BE2C (cell line): ENCODE measurements at regions not wholly inside any gene's neighbourhood (a gene's known extent, or its start where the extent isn't known, plus 50 kb on each side); places are given as distances from the start of the nearest gene placed in this dataset.

Source experiments
- DNase-seq: peaks from one replicate; pipeline ENCODE4 v3.0.0-alpha.2; 2020
- H3K27me3 ChIP-seq: fragments of 250-450 bp; sonication (Bioruptor Pico); 2 replicates; pipeline ENCODE4 v1.5.1; 2020; ENCODE audit warnings: mild to moderate bottlenecking
- H3K36me3 ChIP-seq: fragments of 250-450 bp; sonication (Bioruptor Pico); 2 replicates; pipeline ENCODE4 v1.5.1; 2020; ENCODE audit warnings: mild to moderate bottlenecking
- H3K4me1 ChIP-seq: fragments of 250-450 bp; sonication (Bioruptor Pico); 2 replicates; pipeline ENCODE4 v1.5.1; 2020
- H3K4me3 ChIP-seq: 2 replicates; pipeline ENCODE4 v1.5.1; 2011; ENCODE audit warnings: low read depth, low read length
- H3K9me3 ChIP-seq: fragments of 250-450 bp; sonication (Bioruptor Pico); 2 replicates; pipeline ENCODE4 v1.5.1; 2020
- TF ChIP-seq, protein P1 (sequence below): IDR thresholded peaks from 2 replicates; pipeline ENCODE4 v1.5.1; 2012; ENCODE audit warnings: mild to moderate bottlenecking, low read depth, low read length

DNA sequence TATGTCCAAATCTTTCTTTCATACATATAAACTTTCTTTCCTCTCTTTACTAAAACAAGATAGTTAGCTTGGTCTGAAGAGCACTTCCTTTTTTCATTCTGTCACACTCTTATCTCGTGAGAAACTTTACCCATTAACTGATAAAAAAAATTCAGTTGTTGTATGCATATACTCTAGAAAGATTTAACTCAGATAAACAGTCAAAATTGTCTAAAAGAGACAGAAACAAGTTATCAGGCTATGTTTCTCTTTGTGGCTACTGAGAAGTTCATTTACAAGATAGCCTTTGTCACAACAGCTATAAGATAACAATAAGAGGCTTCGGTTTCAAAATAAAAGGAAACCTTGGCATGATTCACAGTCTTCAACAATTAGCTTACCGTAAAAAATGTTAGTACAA lies 235.7 kb upstream of the ATP10A start:
- Histone ChIP-seq H3K36me3 (no peaks in the 10 kb centered on the region), H3K27me3 (no peaks in the 10 kb centered on the region), H3K4me1 (no peaks in the 10 kb centered on the region), H3K4me3 (no peak overlapping the region), H3K9me3 (no peaks in the 10 kb centered on the region)
- TF ChIP-seq, protein P1, sequence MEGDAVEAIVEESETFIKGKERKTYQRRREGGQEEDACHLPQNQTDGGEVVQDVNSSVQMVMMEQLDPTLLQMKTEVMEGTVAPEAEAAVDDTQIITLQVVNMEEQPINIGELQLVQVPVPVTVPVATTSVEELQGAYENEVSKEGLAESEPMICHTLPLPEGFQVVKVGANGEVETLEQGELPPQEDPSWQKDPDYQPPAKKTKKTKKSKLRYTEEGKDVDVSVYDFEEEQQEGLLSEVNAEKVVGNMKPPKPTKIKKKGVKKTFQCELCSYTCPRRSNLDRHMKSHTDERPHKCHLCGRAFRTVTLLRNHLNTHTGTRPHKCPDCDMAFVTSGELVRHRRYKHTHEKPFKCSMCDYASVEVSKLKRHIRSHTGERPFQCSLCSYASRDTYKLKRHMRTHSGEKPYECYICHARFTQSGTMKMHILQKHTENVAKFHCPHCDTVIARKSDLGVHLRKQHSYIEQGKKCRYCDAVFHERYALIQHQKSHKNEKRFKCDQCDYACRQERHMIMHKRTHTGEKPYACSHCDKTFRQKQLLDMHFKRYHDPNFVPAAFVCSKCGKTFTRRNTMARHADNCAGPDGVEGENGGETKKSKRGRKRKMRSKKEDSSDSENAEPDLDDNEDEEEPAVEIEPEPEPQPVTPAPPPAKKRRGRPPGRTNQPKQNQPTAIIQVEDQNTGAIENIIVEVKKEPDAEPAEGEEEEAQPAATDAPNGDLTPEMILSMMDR: no peak
- DNase-seq: no peak

DNA sequence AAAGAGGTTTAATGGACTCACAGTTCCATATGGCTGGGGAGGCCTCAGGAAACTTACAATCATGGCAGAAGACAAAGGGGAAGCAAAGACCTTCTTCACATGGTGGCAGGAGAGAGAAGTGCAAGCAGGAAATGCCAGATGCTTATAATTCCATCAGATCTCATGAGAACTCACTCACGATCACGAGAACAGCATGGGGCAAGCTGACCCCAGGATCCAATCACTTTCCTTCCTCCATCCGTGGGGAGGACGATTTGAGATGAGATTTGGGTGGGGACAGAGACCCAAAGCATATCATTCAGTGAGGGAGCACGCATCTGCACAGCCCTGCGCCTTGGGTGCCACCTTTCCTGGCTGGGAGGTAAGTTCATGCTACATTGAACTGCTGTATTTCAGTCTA lies 234.1 kb upstream of the ATP10A start:
- Histone ChIP-seq H3K9me3 (no peaks in the 10 kb centered on the region), H3K36me3 (no peaks in the 10 kb centered on the region), H3K4me1 (no peaks in the 10 kb centered on the region), H3K27me3 (no peaks in the 10 kb centered on the region), H3K4me3 (no peak overlapping the region)
- TF ChIP-seq, protein P1: no peak
- DNase-seq: no peak

DNA sequence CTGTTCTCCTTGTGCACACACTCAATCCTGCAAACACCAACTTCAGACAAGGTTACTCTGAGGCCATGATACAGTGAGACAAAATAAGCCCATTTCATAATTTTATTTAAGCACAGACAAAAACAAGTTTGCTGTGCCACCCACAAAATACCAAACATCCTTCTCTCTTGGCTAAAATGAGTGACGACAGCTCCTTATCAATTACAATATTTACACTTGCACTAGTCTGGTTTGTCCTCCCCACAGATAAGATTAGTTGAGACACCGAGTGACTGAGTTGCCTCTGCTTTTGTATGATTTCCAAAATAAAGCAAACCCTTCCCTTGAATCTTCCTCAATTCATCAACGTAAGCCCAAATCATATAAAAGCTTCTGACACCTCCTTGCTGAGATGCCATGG lies 233.5 kb upstream of the ATP10A start:
- TF ChIP-seq, protein P1: no peak
- Histone ChIP-seq H3K4me1 (no peaks in the 10 kb centered on the region), H3K36me3 (no peaks in the 10 kb centered on the region), H3K9me3 (no peaks in the 10 kb centered on the region), H3K27me3 (no peaks in the 10 kb centered on the region), H3K4me3 (no peak overlapping the region)
- no peak for DNase-seq

DNA sequence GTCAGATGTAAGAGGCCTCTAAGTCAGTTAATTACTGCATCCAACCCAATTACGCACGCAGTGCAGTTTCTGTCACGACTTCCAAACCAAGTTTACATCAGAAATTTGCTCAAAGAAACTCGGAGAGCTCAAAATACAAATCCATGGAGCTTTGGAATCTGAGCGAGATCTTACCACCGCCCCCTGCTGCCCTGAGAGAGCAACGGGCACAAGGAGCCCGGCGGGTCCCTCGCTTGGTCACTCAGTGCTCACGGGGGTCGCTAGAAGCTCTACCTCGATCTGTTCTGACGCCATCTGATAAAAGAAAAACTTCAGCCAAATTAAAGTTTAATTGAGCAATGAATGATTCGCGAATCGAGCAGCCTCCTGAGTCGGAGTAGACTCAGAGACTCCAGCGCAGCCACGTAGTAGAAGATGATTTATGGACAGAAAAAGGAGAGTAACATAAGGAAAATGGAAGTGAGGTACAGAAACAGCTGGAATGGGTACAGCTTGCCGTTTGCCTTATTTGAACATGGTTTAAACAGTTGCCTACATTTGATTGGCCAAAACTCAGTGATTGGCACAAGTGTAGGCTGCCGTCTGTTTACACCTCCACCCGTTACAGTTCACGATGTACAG lies 232.7 kb upstream of the ATP10A start:
- Histone ChIP-seq H3K27me3 (no peaks in the 10 kb centered on the region), H3K4me3 (no peak overlapping the region), H3K4me1 (no peaks in the 10 kb centered on the region), H3K9me3 (no peaks in the 10 kb centered on the region), H3K36me3 (no peaks in the 10 kb centered on the region)
- DNase-seq: peak; percentile 44
- TF ChIP-seq, protein P1: peak; percentile 67

DNA sequence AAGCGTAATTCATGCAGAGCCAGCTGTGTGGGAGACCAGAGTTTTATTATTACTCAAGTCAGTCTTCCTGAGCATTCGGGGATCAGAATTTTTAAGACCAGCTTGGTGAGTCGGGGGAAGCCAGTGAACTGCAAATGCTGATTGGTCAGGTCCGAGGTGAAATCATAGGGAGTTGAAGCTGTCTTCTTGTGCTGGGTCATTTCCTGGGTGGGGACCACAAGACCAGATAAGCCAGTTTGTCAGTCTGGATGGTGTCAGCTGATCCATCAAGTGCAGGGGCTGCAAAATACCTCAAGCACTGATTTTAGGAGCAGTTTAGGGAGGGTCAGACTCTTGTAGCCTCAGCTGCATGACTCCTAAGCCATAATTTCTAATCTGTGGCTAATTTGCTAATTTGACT lies 228.1 kb upstream of the ATP10A start:
- Histone ChIP-seq H3K4me1 (no peaks in the 10 kb centered on the region), H3K9me3 (no peaks in the 10 kb centered on the region), H3K36me3 (no peaks in the 10 kb centered on the region), H3K27me3 (no peaks in the 10 kb centered on the region), H3K4me3 (no peak overlapping the region)
- TF ChIP-seq, protein P1: no peak
- DNase-seq: no peak

DNA sequence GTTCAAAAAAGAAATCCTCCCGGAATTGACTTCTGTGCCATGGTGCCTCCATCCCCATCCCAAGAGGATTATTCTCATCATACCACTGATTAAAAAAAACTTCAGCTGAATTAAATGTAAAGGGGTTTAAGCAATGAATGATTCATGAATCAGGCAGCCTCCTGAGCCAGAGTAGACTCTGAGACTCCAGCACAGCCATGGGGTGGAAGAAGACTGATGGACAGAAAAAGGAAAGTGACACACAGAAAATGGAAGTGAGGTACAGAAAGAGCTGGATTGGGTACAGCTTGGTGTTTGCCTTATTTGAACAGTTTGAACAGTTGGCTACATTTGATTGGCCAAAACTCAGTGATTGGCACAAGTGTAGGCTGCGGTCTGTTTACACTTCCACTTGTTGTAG lies 224.8 kb upstream of the ATP10A start:
- H3K4me3 ChIP-seq: no peak overlapping the region
- no peaks in the 10 kb centered on the region for H3K27me3 ChIP-seq
- DNase-seq: no peak
- H3K4me1 ChIP-seq: no peaks in the 10 kb centered on the region
- H3K9me3 ChIP-seq: no peaks in the 10 kb centered on the region
- no peaks in the 10 kb centered on the region for H3K36me3 ChIP-seq
- TF ChIP-seq, protein P1: no peak
